Renal cortex interstitium (tissue), 11 donors: ENCODE measurements at regions not wholly inside any gene's neighbourhood (a gene's known extent, or its start where the extent isn't known, plus 50 kb on each side); places are given as distances from the start of the nearest gene placed in this dataset.

Experiments used
- DNase-seq, 11 donors: peaks; one replicate each; pipeline ENCODE4 v3.0.0-alpha.2; 2013; ENCODE audit warnings: low read depth in 9 of 11, low spot score in 4 of 11; ENCODE audit errors: extremely low read depth in 1 of 11

DNA sequence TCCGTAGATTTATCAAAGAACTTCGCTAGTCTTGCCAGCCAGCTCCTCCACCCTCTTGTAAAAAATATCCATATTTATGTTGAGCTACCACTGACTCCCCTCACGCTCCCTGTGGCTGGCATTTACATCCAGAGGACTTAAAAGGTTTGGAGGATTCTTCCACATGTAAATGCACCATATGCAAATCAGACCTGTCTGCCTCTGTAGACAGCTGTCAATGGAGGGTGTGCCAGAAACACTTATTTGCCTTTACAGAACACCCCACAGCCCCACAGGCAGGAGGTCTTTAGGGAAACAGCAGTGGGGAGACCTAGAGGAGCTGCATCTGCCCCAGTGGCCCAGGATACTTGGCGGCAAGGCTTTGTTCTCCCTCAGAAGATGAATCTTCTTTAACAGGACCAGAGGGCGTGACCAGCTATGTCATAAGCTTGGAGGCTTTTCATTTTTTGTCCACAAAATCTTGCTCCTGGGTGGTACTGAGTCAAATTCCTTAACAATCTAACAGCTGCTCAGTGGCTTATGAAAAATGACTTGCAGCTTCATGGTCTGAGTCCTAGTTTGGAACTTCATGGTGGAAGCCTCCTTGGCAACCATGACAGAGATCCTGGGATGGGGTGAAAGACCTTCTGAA, 535.8 kb downstream of the EBF1 start:
- no peak for DNase-seq

DNA sequence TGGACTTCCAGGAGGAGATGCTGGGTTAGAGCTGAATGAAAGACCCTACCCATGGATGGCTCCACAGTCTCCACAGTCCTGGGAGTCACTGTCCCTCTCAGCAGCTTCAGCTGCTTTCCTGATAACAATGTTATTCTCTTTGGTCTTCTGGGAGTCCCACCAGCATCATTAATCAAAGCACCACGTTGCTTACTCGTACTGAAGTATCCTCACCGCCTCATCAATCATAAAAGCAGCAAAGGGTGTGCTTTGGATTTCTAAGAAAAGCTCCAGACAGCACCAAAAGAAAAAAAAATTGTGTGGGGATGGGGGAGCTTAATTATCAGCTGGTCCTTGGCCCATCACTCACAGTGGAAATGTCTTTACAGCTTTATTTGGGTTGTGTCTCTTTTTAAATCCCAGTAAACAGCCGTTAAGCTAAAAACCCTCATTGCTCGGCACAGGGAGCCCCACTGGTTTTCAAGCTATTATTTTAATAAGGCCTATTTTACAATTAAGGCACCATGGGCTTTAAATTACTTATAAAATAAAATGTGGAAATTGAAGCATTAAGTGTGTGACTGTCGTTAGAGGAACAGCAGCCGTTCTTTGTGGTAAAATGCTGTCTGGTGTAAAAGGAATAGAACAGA, 538.0 kb downstream of the EBF1 start:
- DNase-seq: no peak

DNA sequence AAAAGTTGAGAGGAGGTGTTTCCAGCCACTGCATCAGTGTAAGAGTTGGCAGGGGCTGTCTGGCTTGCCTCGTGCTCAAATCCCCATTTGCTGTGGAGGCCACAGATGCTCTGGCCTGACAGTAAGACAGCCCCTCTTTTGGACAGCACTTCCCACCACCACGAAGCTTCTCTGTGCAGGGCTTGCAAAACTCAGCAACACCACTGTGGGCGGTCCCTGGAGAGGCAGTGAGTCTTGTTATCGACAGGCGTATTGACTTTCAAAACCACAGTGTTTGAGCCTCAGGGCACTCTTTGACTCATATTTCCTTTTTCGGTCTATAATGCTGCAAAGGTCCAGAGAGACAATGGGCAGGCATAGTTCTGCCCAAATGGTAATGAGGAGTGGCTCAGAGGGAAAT, 539.5 kb downstream of the EBF1 start:
- no peak for DNase-seq

GRCh38 chr5:158559643-158560042, 540.1 kb downstream of the EBF1 start:
- no peak for DNase-seq

- no peak for DNase-seq
Measured at GRCh38 chr5:158559066-158559465, 540.6 kb downstream of the EBF1 start.

- DNase-seq: no peak
Measured at GRCh38 chr5:158553962-158554336, 545.8 kb downstream of the EBF1 start.

DNA sequence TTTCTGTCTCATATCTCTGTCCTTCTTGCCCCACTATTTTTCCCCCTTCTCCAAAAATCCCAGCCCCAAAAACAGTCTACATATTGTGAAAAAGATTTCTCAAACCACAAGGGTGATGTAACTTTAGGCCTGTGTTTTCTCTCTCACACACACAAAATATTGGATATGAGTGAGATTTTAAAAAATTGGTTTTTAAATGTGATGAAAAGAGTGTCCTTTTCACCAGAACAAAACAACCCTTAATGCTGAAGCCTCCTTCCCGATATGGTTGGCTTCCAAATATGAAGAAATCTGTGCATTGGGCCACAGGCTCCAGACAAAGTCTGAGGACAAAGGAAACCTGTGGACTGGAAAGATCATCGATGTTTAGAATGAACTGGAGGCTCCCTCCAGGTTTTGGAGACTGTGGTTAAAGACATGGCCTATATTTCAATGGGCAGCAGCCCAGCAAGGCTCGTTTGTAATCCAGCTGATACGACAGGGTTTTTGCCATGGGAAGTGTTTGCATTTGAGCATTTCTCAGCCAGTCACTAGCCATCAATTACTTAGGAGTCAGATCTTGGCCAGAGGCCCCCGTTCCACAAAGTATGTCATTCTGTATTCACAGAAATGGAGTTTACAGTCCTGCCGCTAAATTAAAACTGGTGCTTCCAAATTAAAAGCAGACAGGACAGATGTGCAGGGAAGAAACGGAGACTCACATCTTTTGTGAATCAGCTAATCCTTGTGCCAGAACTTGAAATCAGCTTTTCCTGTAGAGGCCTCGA, 546.3 kb downstream of the EBF1 start:
- no peak for DNase-seq

GRCh38 chr5:158552241-158552640, 547.5 kb downstream of the EBF1 start:
- DNase-seq: no peak

DNA sequence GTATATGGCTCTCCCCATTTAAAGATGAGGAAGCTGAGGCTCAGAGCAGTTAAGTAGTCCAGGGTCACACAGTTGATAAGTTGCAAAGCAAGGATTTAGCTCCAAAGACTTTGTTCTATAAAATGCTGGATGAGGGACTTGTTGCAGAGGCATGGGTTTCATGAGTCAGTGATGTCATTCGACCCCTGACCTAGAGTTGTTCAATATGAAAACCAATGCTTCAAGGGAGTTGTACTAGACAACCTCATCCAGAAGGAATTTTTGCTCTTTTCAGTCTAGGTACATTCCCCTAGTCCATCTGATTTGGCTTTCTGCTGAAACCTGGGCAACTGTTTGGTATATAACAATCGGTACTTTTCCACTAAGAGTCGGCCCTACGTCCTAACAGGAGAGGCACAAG, 550.4 kb downstream of the EBF1 start:
- DNase-seq: no peak

DNA sequence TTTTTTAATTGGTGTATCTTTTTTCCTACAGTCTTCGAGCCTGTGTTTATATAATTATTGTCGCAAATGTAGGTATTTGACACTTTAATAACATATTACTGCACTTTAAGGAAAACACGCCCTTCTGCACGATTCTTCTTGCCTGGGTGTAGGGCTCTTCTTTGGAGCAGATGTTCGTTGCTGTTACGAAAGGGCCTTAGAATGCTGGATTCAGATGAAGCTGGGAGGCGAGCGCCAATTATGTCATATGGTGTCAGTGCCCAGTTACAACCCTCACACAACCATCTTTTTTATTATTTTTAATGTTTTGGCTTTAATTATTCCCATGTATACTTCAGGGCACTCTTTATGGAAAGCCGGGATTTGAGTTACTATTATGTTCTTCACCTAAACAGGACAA, 553.0 kb downstream of the EBF1 start:
- no peak for DNase-seq

DNA sequence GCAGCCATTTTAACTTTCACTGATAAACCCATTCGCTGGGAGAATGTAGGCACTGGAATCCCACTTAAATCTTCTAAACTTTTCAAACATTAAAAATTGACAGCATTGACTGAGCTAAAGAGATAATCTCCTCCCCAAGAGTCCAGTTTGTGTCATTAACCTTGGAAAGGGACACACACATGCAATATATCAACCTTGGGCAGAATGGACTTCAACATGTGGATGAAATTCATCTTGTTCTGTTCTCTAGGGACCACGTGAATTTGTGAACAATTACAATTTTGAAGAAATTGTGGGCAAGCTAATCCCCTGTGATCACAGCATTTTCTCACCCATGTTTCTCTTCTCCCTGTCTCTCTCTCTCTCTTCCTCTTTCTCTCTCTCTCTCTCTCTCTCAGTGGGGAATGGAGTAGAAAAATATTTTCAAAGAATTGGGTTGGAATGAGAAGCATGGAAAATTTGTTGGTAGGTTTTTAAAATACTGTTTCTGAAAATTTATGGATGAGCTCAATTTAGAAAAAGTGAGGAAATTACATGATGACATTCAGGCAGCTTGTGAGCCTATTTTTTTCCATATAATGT, 553.7 kb downstream of the EBF1 start:
- DNase-seq: no peak

DNA sequence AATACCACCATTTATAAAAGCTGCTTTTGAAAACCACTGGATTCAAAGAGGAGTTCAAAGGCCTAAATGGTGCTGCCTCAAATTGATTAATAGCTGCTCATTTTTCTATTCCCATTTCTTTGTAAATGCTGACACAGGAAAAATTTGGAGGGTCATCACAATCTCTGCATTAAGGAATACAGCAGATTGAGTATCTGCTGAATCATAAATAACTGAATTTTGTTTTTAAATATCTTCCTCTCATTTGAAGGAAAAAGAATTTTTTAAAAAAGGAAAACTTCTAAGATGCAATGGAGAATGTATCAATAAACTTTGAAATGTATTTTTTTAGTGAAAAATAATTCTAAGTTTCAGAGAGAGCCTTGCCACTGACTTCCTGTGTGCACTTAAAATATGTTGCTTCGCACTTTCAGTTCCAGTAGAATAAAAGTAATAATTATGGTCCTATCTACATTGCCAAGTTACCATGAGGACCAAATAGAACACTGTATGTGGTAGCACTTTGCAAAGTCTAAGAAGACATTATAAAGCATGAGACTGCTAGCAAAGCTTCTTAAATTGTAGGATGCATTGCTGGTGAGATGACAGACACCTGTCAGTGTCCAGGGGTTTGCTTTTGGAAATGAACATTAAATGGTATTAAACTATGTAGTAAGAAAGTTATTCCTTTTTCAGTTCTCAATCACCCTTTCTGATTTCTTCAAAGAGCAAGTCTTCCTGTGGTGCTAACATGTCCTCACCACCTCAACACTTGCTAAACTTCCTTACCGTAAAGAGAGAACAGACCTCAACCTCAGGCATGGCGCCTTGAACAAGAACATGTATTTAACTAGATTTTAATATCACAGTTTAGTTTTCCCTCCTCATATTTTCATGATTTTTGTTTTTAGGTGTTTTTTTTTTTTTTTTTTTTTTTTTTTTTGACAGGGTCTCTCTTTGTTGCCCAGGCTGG, 555.1 kb downstream of the EBF1 start:
- DNase-seq: no peak

DNA sequence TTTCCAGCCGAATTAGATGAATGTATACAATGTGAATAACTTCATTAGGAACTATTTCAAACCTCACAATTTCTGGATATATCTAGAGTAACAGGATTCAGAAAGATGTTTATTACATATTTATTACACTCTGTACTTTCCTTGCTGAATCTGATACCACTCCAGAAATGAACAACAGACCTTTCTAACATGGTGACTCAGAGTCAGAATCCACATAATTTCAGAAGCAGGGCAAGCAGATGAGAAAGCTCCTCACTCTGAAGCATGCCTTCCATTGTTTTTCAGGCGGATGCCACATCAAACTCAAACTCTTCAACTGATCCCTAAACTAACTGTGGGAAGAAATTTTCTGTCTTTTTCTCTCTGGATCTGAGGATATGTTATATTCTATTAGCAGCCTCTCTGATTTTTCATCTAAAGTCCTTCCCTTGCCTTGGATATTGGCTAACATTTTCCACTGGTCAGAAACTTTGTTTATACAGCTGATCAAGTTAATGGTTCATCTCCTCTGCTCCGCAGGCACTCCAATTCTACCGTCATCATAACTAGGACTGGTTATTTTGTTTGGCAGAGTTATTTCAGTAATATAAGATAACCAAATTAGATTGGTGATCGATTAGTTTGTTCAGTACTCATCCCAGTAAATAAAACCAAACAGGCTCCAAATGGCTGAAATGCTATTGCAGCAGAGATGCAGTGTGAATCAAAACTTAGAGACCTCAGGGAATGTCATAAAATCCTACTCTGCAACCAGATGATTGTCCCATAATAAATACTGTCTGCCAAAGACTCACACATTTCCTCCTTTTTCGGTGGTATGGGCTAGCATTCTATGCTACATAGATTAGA, 556.0 kb downstream of the EBF1 start:
- no peak for DNase-seq

DNA sequence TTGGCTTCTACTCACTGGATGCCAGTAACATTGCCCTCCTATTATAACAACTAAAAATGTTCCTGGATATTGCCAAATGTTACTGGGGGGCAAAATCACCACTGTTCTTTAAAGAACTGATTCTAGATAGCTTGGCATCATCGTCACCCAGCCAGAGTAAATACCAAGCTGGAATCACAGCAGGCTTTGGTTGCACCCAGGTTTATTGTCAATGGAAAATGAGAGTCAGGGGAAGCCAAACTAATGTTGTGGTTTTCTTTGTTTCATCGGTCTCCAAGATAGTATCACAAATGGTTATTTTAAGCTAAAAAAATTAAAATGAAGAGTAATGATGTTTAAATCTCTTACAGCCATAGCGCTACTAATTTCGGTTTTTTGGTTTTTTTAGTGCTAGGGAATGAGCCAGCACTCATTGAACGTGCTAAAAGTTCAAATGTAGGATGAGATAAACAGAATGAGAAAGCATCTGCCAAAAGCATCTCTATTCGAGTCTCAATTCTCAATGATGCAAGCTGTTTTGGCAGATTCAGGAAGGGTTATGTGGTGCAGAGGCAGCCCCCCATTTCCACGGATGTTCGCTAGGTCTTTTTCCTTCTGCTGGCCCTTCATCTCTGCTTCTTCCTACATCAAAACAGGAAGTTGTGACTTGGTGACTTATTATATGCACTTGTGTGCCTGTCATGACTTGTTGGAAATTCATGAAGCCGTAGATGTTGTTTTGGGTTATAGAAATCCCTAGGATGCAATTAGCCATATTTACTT, 558.0 kb downstream of the EBF1 start:
- no peak for DNase-seq

DNA sequence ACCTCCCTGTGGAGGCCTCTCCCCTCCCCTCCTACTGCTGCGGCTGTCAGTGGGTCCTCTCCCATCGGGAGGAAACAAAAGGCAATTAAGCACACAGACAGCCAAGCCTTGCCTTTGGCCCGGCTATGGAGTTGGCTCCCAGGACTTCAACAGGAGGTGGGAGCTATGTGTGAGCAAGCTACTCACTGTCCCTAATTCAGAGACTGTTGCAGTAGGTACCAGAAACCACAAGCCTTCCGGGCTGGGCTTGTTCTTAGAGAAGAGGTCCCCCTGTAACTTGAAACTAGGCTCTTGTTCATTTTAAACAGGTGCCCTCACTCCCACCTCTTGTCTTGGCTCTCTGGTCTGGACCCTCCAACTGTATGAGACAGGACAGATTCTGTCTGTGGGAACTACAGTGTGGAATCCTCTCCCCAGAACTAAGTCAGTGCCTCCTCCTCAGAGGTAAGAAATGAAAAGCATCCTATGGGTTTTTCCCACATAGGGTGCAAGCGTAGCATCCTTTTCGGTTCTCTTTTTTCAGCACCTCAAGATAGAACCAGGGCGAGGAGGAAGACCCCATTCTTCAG, 561.1 kb downstream of the EBF1 start:
- no peak for DNase-seq

GRCh38 chr5:158537366-158537765, 562.4 kb downstream of the EBF1 start:
- DNase-seq: no peak

DNA sequence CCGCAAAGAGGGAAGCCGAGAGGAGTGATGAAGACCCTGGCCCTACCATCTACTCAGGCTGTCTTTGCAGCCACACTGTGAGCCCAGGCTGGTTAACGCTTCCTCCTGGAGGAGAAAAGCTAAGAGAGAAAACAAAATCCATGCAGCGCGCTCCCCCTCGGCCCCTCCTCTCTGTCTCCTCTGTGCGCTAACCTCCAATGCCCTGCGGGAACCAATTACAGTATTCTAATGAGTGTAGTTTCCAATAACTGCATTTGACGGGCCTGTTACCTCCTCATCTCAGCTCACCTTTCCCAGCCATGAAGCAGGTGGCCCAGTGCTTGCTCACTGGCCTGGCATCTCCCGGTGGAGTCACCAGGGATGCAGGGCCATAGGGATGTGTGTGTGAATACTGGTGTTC, 565.5 kb downstream of the EBF1 start:
- DNase-seq: no peak
